HG03520 (cell line): ENCODE measurements at regions not wholly inside any gene's neighbourhood (a gene's known extent, or its start where the extent isn't known, plus 50 kb on each side); places are given as distances from the start of the nearest gene placed in this dataset.

Source experiments
- ATAC-seq: cut with Tn5 transposase; IDR thresholded peaks from one replicate; pipeline ENCODE4 v1.9.1; 2021; ENCODE audit warnings: mild to moderate bottlenecking, moderate library complexity; ENCODE audit not compliant: unreplicated experiment

DNA sequence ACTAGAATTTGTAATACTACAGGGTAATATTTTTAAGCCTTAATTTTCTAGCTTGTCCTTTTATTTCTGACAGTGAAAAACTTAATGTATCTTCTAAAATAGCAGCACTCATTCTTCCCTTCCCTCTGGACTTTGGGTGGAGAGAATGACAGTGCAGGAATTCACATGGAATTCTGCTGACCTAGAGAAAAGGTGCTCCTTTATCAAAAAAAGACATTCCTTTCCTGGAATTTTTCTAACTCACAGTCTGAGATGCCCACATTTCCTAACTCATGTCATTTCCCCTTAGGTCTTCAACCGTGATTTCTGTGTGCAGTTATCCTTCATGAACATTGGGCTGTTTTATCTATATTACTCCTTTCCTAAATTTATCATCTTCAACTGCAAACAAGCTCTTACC lies 137.8 kb upstream of the PDGFD start:
- no peak for ATAC-seq

DNA sequence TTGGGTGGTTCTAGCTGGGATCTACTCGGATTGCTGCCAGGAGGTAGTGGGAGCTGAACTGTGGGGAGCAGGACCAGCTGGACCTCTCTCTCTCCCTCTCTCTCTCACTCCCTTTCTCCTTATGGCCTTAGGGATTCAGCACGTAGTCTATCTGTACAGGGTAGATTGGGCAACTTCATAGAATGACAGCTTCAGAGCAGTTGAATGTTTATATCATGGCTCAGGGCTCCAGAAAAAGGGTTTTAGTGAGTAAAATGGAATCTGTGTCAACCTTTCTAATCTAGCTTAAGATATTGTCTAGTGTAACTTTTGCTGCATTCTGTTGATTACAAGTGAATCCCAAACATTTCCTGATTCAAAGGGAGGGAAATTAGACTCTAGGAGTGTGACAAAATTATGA lies 127.7 kb upstream of the PDGFD start:
- ATAC-seq: no peak

DNA sequence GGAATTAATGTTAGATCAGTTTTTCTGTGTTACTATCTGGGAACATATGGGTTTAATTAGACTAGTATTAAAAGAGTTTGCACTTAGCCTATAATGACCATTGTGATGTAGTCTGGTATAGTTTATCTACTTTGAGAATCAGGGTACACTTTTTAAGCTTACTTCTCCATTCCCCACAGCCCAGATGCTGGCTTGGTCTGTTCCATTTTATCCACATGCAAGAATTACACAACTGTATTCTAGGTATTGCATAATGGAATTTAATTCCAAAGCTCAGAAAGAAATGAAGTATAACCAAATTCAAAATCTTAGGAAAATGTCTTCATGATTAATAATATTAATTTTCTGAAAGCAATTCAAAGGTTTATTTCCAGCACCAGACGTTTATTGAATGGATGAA lies 122.2 kb upstream of the PDGFD start:
- ATAC-seq: no peak

DNA sequence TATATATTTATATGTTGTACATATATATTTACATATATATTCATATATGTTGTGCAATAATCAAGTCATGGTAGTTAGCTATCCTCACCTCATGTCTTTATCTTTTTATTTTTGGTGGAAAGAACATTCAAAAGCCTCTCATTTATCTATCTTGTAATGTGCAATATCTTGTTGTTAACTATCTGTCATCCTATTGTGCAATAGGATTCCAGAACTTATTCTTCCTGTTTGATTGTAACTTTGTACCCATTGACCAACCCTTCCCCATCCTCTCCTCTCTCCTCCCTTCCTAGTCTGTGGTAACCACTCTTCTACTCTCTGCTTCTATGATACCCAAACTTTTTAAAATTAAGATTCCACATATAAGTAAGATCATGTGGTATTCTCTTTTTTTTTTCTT lies 115.6 kb upstream of the PDGFD start:
- ATAC-seq: no peak

DNA sequence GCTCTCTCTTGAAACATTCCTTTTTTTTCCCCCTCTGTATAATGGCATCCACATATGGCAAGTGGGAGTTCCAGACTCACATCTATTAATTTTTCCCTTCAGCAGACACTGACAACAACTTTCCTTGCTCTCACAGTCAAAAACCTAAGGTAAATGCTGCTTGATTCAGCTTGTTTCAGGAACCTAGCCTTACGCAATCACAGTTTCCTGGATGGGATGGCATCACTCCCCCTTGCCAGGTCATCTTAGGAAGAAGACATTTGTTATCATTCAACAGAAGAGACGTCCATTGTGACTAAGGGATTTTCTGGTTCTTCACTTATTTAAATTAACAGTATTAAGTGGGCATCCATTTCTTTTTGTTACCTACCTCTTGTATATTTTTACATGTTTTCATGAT lies 112.0 kb upstream of the PDGFD start:
- no peak for ATAC-seq

DNA sequence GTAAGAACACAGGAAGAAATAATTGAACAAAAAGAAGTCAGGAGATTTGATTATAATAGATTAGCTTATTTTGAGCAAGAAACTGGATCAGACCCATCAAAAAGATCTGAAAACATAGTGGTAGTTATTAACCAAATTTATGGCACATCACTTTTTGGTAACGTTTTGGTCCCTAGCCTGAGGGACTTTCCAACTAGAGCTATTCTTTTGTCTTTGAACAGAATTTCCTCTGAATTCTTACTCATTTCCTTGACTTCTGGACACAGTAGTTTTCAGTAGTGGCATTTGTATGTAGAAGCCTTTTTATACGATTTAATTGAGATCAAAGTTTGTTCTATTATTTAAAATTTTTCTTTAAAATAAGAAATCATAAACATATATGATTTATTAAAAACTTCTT lies 96.5 kb upstream of the PDGFD start:
- ATAC-seq: no peak

DNA sequence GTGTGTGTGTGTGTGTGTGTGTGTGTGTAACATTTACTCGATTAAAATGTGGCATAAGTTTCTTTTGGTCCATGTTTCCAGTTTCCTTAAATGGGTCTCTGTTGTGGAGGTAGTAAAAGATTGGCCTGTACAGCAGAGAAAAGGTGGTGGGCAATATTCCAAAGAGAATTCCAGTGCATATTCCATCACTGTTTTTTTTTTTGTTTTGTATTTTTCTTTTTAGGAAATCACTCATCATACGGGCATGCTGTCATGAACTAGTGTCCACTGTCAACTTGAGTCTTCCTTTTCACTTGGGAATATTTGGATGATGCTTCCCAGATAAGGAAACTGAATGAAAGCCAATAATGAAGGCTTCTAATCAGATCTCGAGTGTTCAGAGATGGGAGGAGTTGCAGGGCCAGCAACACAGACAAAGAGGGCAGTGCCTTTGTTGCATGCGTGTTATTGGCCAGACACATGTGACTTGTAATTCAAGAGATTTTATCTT lies 95.2 kb upstream of the PDGFD start:
- ATAC-seq: no peak

DNA sequence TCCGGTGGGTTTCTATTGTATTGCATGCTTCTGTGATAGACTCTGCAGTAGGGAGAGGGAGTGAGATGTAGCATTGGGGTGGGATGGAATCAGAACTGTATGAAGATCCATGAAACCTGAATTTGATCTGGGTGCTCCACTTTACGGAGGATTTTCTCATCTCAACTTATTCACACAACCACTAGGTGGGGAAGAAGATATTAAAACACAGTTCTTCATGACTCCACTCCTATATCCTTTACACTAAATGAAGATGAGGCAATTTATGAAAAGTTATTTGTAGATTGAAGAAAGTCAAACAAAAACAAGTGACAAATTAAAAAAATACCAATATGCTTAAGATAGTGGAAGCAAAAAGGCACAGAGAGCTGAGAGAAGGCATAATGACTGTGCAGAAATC lies 92.6 kb upstream of the PDGFD start:
- no peak for ATAC-seq

DNA sequence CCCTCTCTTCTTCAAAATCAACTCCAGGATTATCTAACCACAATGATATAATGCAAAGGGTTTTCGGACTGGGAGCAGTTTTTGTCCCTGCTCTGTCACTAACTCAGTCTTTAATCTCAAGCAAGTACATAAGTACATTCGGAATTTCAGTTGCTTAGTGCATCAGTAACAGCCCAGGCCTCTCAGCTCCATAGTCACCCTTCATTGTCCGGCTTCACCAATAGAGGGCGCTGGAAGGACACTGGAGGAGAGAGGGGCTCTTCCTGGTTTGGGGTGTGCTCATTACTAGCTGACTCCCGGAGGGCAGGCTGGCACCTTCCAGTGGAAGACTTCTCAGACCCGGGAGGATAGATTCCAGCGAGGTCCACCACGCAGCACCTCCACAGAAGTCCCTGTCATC lies 90.4 kb upstream of the PDGFD start:
- peak; percentile 95 for ATAC-seq

DNA sequence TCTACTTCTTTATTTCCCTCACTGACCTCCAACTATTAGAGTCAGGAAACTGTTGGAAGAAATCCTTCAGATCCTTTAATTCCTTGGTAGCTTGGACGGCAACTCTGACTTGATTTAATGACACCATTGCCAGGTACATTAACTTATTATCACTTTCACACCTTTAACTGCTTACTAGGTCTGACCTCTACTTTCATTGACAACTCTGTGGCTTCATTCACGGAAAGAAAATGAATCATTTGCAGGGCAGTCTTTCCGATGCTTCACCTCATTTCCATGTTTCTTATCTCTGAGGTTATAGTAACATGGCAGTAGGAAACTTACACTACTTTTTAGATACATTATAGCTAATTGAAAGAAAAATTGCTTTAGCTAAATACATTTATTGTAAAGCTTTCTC lies 82.6 kb upstream of the PDGFD start:
- ATAC-seq: no peak

DNA sequence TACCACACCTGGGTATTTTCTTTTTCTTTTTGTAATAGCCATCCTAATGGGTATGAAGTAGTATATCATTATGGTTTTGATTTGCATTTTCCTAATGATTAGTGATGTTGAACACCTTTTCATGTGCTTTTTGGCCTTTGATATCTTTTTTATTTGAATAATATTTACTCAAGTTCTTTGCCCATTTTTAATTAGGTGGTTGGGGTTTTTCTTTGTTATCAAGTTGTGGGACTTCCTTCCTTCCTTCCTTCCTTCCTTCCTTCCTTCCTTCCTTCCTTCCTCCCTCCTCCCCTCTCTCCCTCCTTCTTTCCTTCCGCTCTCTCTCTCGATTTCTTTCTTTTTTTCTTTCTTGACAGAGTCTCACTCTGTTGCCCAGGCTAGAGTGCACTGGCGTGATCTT lies 75.0 kb upstream of the PDGFD start:
- no peak for ATAC-seq

DNA sequence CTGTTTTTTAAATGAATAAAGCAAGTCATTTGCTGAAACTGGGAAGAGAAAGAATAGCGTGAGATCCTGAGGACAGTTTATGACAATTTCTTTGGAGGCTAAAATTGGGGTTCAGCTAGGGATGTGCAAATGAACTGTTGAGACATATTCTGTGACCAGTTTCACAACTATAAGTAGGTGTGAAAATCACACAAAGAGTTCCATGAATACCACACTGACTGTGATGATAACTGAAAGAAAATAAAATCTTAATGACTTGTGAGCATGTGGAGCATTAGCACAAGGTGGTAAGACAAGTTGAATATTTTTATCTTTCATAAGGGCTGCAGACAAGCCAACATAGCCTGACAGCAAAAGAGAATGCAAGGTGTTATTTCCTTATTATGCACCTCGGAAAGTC lies 61.1 kb upstream of the PDGFD start:
- no peak for ATAC-seq

DNA sequence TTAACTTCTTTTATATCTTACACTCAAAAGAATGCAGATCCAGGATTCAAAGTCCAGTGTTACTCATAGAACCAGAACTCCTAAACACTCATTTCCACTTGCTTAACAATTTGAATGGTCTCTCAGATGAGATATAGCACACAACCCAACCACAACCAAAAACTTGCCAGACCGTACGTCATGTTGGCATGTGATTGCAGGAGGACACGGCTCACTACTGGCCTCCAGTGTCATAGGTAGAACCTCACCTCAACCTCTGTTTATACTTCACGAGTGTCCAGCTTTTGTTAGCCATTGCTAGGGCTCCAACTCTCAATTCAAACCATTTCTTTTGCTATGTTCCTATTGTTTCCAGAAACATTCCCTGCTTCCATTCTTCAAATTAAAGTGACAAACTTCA lies 58.5 kb upstream of the PDGFD start:
- no peak for ATAC-seq

DNA sequence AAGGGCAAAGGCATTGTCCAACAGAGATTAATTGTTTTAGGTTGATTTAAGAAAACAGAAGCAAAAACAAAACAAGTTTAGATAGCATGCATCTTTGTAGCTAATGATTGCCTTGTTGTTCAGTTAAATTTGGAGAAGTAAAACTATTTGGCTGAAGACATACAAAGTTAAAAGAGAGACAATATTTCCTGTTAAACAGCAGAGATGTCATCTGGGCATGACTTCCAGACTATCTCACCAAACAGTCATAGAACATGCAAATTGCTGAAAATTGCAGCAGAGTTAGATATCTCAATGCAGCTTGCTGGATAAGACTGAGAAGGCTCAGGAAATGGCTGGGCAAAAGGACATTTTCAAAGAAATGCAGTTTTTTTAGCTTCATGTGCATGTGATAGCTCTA lies 57.5 kb upstream of the PDGFD start:
- ATAC-seq: no peak

DNA sequence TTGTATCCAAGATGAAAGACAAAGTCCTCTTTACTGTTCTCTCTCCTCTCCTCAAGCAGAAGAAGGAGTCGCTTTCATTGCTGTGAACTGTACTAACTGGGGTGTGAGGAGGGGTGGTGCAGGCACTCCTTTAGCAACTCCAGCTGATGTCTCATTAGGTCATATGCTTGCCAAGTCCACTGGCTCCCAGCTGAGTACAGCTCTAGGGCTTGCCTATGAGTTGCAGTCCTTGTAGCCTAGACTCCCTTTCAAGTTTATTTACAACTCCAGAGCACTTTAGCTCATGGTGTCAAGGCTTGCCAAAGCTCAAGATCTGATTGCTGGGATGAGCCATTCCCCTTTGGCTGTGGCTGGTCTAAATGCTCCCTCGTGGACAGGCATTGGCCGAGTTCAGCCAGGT lies 55.1 kb upstream of the PDGFD start:
- ATAC-seq: no peak

DNA sequence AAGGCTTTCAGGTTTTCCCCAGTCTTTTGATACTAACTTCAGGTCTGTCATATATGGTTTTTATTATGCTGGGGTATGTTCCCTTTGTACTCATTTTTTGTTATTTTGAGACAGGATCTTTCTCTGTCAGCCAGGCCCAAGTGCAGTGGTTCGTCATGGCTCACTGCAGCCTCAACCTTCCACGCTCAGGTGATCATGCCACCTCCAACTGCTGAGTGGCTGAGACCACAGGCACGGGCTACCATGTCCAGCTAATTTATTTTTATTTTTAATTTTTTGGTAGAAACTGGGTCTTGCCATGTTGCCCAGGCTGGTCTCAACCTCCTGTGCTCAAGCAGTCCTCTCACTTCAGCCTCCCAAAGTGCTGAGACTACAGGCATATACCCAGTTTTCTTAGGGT lies 50.6 kb upstream of the PDGFD start:
- ATAC-seq: no peak
